Lung (tissue), 11 donors: ENCODE measurements at regions not wholly inside any gene's neighbourhood (a gene's known extent, or its start where the extent isn't known, plus 50 kb on each side); places are given as distances from the start of the nearest gene placed in this dataset.

Experiments used
- ATAC-seq: fragments of 200-7000 bp; cut with Tn5 transposase; one replicate; pipeline ENCODE4 v1.9.1; 2020; ENCODE audit warnings: moderate number of reproducible peaks; ENCODE audit not compliant: insufficient read depth, low FRiP score
- DNase-seq, 3 donors: peaks; one replicate each; pipeline ENCODE4 v3.0.0-alpha.2; 2013 to 2017
- H3K27ac ChIP-seq, 2 donors: one replicate each; pipeline ENCODE4 v1.5.1; 2013; ENCODE audit warnings: mild to moderate bottlenecking in 2 of 2, moderate library complexity in 2 of 2, control low read depth in 1 of 2, inconsistent platforms in 1 of 2, low read depth in 1 of 2, low read length in 1 of 2
- H3K27me3 ChIP-seq, 3 donors: one replicate each; pipeline ENCODE4 v1.5.1; 2013; ENCODE audit warnings: low read length in 2 of 3; ENCODE audit not compliant: control insufficient read depth in 3 of 3, insufficient read depth in 3 of 3
- H3K36me3 ChIP-seq, 4 donors: one replicate each; pipeline ENCODE4 v1.5.1; 2013; ENCODE audit warnings: low read length in 4 of 4, mild to moderate bottlenecking in 1 of 4, moderate library complexity in 1 of 4; ENCODE audit not compliant: control insufficient read depth in 4 of 4, insufficient read depth in 4 of 4
- H3K4me1 ChIP-seq, 5 donors: one replicate each; pipeline ENCODE4 v1.5.1; 2013; ENCODE audit warnings: low read length in 5 of 5, mild to moderate bottlenecking in 2 of 5, moderate library complexity in 1 of 5; ENCODE audit not compliant: control insufficient read depth in 5 of 5, insufficient read depth in 5 of 5
- H3K4me3 ChIP-seq: one replicate; pipeline ENCODE4 v1.5.1; 2013; ENCODE audit warnings: mild to moderate bottlenecking, control low read depth, moderate library complexity
- H3K9ac ChIP-seq, 2 donors: one replicate each; pipeline ENCODE4 v1.5.1; 2013; ENCODE audit warnings: low read length in 2 of 2, control low read depth in 1 of 2; ENCODE audit not compliant: insufficient read depth in 1 of 2
- H3K9me3 ChIP-seq, 4 donors: one replicate each; pipeline ENCODE4 v1.5.1; 2013; ENCODE audit warnings: low read length in 3 of 4, mild to moderate bottlenecking in 1 of 4, moderate library complexity in 1 of 4; ENCODE audit not compliant: control insufficient read depth in 4 of 4, insufficient read depth in 3 of 4
- WGBS, 2 donors: extraction: QIAGEN DNeasy Blood & Tissue Kit; methylation state at CpG; one replicate each; pipeline ENCODE4 v1.1.7; 2013; 5-methylcytosine and 5-hydroxymethylcytosine counted together
- TF ChIP-seq, protein P1 (sequence below): IDR thresholded peaks from 2 replicates; pipeline ENCODE4 v1.5.1; 2012; ENCODE audit warnings: mild to moderate bottlenecking; ENCODE audit errors: control extremely low read depth, extremely low read depth
- donor health status: control.
- donor health status: control.
- donor health status: Bipolar disorder and iron deficiency.
- donor health status: healthy.
- donor health status: DM: yes; HTN: yes; CAD: no.

GRCh38 chr14:95387826-95388445 lies 68.2 kb upstream of the CLMN start:
- peak overlapping the region in 1 of 2 donors; percentile 5 for H3K27ac ChIP-seq
- no peaks in the 10 kb centered on the region for H3K9me3 ChIP-seq
- DNase-seq (no peak), ATAC-seq (no peak)
- TF ChIP-seq, protein P1, sequence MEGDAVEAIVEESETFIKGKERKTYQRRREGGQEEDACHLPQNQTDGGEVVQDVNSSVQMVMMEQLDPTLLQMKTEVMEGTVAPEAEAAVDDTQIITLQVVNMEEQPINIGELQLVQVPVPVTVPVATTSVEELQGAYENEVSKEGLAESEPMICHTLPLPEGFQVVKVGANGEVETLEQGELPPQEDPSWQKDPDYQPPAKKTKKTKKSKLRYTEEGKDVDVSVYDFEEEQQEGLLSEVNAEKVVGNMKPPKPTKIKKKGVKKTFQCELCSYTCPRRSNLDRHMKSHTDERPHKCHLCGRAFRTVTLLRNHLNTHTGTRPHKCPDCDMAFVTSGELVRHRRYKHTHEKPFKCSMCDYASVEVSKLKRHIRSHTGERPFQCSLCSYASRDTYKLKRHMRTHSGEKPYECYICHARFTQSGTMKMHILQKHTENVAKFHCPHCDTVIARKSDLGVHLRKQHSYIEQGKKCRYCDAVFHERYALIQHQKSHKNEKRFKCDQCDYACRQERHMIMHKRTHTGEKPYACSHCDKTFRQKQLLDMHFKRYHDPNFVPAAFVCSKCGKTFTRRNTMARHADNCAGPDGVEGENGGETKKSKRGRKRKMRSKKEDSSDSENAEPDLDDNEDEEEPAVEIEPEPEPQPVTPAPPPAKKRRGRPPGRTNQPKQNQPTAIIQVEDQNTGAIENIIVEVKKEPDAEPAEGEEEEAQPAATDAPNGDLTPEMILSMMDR = no peak
- no peak overlapping the region for H3K9ac ChIP-seq
- no peak overlapping the region for H3K4me3 ChIP-seq
- peaks cover 0 to 2% (median 0%) of the 10 kb centered on the region in 5 donors for H3K4me1 ChIP-seq
- H3K27me3 ChIP-seq = no peaks in the 10 kb centered on the region
- 79 to 85% methylated on average over 7 of the region's 7 CpGs for WGBS, 2 donors
- no peaks in the 10 kb centered on the region for H3K36me3 ChIP-seq

DNA sequence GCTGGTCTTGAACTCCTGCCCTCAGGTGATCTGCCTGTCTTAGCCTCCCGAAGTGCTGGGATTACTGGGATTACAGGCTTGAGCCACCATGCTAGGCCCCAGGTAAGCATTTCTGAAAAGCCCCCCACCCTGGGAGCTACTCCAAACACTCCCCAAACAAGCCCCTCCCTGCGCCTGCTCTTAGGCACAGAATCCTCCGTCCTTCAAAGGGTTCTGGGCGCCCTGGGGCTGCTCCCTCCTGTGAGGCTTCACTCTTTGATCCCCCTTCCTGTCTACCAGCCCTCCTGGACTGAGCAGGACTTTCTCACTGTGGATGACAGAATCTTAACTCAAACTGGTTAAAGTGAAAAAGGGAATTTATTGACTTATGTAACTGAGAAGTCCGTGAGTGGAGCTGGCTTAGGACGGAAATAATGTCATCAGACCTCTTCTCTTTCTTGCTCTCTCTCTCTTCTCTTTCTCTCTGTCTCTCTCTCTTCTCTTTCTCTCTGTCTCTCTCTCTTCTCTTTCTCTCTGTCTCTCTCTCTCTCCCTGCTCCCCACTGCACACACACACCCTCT lies 66.9 kb upstream of the CLMN start:
- Histone ChIP-seq H3K27me3 (no peaks in the 10 kb centered on the region), H3K4me1 (peaks cover 0 to 2% (median 0%) of the 10 kb centered on the region in 5 donors), H3K9ac (no peak overlapping the region), H3K27ac (no peak overlapping the region), H3K9me3 (no peaks in the 10 kb centered on the region), H3K36me3 (no peaks in the 10 kb centered on the region), H3K4me3 (no peak overlapping the region)
- no peak for ATAC-seq
- WGBS, 2 donors = 65 to 66% methylated on average over 6 of the region's 6 CpGs
- TF ChIP-seq, protein P1 = no peak
- DNase-seq = peak in 1 of 3 donors; percentile 22

- WGBS, 2 donors = 85 to 87% methylated on average over 6 of the region's 6 CpGs
- Histone ChIP-seq H3K9ac (no peak overlapping the region), H3K27me3 (no peaks in the 10 kb centered on the region), H3K4me3 (no peak overlapping the region), H3K36me3 (no peaks in the 10 kb centered on the region), H3K9me3 (peaks cover 0 to 5% (median 2%) of the 10 kb centered on the region in 4 donors), H3K4me1 (peaks cover 0 to 2% (median 0%) of the 10 kb centered on the region in 5 donors), H3K27ac (no peak overlapping the region)
- TF ChIP-seq, protein P1 = no peak
- ATAC-seq = no peak
- no peak for DNase-seq
These were observed 66.0 kb upstream of the CLMN start for GRCh38 chr14:95385701-95386100.
